ENCODE measurements at regions not wholly inside any gene's neighbourhood (a gene's known extent, or its start where the extent isn't known, plus 50 kb on each side); places are given as distances from the start of the nearest gene placed in this dataset.
"Not testable (repeated sequence)": the region's sequence is repeated elsewhere in the genome, so short reads cannot be mapped to it uniquely, and the experiment has no call there.

DNA sequence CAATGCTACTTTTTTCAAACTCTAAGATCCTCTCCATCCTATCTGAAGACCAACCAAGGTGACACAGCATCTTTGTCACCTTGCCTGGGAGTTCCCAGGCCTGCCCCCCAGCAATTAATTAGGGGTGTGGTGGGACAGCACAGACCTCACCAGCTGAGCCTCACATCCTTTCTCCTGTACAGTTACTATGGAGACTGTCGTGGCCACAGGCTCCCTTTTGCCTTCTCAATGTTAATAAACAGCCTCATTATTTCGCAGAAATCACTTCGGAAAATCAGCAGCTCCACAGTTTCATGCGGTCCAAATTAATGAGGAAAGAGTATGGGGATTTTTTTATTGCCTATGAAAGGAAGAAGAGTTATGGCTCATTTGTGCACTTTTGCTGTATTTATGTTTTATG, 378.3 kb downstream of the NPHP4 start:
- no peak for DNase-seq (ENCODE audit: low read depth in 4 of 4, low spot score in 3 of 4)

DNA sequence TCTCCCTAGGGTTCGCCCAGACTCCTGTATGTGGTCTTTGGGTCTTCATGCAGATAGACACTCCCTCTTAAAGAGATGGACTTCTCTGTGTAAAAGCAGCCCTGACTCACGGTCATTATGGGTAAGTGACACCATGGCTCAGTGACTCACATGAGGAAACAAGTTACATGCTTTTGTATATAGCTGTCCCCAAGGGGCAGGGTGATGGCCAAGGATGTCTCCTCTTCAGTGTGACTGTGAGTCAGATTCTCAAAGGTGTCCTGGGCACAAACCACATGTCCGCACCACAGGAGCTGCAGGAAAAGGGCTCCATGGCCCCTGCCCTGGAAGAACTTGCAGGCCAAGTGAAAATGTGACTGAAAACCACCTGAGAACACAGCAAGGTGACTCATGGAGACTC, 380.4 kb downstream of the NPHP4 start:
- no peak for DNase-seq (ENCODE audit: low read depth in 4 of 4, low spot score in 3 of 4)

- DNase-seq (ENCODE audit: low read depth in 4 of 4, low spot score in 3 of 4), result no peak
Measured at GRCh38 chr1:5611431-5611830, 380.8 kb downstream of the NPHP4 start.

DNA sequence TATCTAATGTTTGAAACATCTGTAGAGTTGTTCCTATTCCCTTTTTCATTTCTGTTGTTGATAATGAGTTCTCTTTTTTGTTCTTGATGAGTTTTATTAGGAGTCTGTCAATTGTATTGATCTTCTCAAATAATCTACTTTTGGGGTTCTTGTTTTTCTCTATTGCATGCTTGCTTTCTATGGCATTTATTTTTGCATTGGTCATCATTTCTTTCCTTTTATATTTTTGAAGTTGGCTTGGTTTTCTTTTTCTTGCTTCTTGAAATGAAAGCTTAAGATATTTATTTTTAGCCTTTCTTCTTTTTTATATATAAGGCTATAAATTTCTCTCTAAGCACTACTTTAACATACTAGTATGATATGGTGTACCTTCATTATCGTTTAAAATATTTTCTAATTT, 381.8 kb downstream of the NPHP4 start:
- no peak for DNase-seq (ENCODE audit: low read depth in 4 of 4, low spot score in 3 of 4)

DNA sequence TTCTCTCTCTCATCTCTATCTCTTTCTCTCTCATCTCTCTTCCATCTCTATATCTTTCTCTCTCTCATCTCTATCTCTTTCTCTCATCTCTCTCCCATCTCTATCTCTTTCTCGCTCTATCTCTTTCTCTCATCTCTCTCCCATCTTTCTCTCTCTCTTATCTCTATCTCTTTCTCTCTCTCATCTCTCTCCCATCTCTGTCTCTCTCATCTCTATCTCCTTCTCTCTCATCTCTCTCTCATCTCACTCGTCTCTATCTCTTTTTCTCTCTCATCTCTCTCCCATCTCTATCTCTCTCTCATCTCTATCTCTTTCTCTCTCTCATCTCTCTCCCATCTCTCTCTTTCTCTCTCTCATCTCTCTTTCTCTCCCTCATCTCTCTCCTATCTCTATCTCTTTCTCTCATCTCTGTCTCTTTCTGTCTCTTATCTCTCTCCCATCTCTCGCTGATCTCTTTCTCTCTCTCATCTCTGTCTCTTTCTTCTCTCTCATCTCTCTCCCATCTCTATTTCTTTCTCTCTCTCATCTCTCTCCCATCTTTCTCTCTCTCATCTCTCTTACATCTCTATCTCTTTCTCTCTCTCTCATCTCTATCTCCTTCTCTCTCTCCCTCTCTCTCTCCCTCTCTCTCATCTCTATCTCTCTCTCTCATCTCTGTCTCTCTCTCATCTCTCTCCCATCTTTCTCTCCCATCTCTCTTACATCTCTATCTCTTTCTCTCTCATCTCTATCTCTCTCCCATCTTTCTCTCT, 388.7 kb downstream of the NPHP4 start:
- DNase-seq (ENCODE audit: low read depth in 4 of 4, low spot score in 3 of 4), result no peak

GRCh38 chr1:5602718-5603117, 389.5 kb downstream of the NPHP4 start:
- not testable (repeated sequence) for DNase-seq (ENCODE audit: low read depth in 4 of 4, low spot score in 3 of 4)

DNA sequence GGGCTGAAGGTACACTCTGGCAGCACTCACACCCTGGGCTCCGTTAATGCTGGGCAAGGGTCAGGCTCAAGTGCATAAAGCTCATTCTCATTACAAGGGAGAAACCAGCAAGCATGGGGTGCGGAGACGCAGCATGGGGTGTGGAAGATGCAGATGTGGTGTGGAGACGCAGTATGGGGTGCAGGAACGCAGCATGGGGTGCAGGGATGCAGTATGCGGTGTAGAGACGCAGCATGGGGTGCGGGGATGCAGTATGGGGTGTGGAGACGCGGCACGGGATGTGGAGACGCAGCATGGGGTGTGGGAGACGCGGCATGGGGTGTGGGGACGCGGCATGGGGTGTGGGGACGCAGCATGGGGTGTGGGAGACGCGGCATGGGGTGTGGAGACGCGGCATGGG, 390.7 kb downstream of the NPHP4 start:
- DNase-seq (ENCODE audit: low read depth in 4 of 4, low spot score in 3 of 4), result no peak

DNA sequence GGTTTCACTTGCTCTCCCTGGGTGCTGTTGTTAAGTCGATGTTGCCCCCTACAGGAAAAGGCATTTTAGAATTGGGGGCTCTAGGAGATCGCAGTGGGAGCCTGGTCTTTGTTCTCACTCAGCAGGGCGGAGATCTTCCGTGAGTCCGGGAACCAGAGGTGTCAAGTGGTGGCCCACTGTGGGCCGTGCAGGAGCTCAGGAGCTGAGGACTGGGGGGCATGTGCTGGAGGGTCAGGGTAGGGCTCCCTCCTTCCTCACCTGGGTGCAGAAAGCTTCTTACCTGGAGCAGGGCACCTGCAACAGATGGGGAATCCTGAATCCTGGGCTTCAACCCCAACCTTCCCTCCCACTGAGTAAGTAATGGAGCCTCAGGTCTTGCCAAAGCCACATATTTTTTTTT, 392.7 kb downstream of the NPHP4 start:
- DNase-seq (ENCODE audit: low read depth in 4 of 4, low spot score in 3 of 4), result no peak

GRCh38 chr1:5598824-5599395, 393.3 kb downstream of the NPHP4 start:
- no peak for DNase-seq (ENCODE audit: low read depth in 4 of 4, low spot score in 3 of 4)

- DNase-seq (ENCODE audit: low read depth in 4 of 4, low spot score in 3 of 4), result no peak
Measured at GRCh38 chr1:5597991-5598823, 394.0 kb downstream of the NPHP4 start.

GRCh38 chr1:5597171-5597850, 394.9 kb downstream of the NPHP4 start:
- no peak for DNase-seq (ENCODE audit: low read depth in 4 of 4, low spot score in 3 of 4)

DNA sequence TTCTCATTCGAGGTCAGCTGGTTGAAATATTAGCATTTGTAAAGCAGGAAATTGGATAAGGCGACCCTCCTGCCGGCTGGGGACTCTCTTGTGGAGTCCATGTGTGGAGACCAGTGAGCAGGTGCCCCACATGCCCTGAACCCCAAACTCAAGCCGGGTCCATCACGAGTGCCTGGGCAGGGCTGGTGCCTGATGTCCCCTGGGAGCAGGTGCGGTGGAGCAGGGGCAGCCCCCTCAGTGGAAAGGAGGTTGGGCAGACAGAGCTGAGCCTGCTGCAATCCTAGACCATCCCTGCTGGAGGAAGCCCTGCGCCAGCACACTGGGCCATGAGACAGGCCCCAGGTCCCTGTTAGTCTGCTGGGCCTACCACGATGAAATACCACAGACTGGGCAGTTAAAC, 395.6 kb downstream of the NPHP4 start:
- DNase-seq (ENCODE audit: low read depth in 4 of 4, low spot score in 3 of 4), result no peak

DNA sequence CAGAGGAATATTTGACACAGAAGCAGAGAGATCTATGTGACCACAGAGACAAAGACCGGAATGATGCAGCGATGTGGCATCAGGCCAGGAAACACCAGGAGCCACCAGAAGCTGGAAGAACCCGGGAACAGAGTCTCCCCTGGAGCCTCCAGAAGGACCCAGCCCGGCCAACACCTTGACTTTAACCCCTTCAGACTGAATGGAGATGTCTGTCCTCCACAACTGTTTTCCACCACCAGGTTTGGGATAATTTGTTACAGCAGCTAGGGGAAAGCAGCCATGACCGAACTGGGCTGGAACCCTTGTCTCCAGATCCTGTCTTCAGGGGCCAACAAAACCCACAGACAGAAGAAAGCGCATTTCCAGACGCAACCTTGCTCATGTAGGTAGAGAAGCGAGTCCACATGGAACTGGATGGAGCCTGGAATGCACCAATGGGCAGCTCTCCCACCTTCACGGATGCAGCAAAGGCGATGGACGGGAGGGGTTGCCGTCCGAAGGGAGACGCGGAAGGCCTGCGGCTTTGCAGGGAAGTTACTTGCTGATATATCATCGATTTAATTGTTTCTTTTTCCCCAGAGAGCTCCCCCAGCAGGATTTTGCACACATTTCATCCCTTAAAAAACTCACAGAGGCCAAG, 396.6 kb downstream of the NPHP4 start:
- DNase-seq (ENCODE audit: low read depth in 4 of 4, low spot score in 3 of 4), result no peak

DNA sequence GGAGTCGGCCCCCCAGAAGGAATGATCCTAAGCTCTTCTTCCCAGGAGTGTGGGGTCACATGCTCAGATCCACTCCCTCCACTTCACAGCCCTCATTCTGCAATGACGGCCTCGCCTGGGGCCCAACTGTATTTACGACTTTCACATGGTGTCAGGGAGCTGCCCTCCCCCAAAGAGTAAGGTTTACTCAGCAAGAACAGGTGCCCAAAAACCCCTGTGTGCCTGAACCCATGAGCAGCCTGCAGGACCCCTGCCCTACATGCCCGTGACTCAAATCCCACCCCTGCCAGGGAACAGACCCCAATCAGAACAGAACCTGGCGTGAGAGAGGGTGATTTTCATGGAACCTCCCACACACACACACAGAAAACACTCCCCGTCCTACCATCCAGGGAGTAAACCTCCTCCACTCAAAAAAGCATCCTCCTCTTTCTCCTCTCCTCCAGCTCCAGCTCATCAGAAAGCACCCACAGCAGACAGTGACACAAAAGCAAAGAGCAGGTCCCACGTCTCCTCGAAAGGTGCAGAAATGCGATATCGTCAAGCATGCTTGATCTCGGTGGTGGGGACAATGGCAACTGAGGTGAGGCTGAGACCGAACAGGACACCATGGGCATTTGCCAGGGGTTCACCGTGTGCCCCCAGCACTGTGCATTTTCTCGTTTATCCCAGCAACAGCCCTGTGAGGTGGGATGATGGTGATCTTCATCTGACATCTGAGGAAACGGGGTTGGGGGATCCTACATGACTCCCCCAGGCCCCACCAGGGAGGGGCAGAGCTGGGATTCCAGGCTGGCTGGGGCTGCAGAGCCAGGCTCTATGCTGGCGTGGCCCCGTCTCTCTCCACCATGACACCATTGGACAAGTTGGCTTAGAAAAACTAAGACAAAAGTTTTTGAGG, 397.9 kb downstream of the NPHP4 start:
- DNase-seq (ENCODE audit: low read depth in 4 of 4, low spot score in 3 of 4), result no peak

- no peak for DNase-seq (ENCODE audit: low read depth in 4 of 4, low spot score in 3 of 4)
Measured at GRCh38 chr1:5590717-5591116, 401.5 kb downstream of the NPHP4 start.

- DNase-seq (ENCODE audit: low read depth in 4 of 4, low spot score in 3 of 4), result no peak
Measured at GRCh38 chr1:5586629-5587028, 405.6 kb downstream of the NPHP4 start.

DNA sequence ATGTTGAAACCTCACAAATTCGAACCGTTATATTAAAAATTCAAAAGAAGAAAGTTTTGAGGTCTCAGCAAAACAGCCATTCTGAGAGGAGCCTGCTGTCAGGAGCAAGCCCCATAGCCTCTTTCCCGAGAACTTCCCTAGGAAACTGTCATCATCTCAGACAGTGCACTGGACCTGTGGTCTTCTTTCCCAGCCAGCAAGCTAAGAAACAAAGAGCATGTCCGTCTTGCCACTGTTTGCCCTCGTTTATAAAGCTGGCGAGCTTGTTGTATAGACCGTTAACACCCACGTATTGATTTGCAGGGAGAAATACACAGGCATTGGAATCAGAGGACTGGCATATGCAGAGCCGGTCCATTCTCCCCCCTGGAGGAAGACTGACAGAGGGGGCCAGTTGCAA, 407.0 kb downstream of the NPHP4 start:
- DNase-seq (ENCODE audit: low read depth in 4 of 4, low spot score in 3 of 4), result no peak

- DNase-seq (ENCODE audit: low read depth in 4 of 4, low spot score in 3 of 4), result no peak
Measured at GRCh38 chr1:5580926-5581325, 411.3 kb downstream of the NPHP4 start.

- DNase-seq (ENCODE audit: low read depth in 4 of 4, low spot score in 3 of 4), result no peak
Measured at GRCh38 chr1:5579966-5580365, 412.3 kb downstream of the NPHP4 start.

DNA sequence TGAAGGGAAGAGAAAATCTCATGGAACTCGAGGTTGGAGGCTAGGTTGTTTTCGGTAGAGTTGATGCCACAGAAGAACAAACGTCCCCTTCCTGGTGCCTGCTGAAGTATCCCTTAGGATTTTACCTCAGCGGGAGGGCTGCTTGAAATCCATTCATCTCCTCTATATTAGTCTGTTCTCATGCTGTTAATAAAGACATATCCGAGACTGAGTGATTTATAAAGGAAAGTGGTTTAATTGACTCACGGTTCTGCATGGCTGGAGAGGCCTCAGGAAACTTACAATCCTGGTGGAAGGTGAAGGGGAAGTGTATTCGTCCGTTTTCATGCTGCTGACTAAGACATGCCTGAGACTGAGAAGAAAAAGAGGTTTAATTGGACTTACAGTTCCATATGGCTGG, 413.5 kb downstream of the NPHP4 start:
- DNase-seq (ENCODE audit: low read depth in 4 of 4, low spot score in 3 of 4), result no peak

Measured in left renal pelvis (tissue), 4 donors.